Thoracic aorta (tissue), 2 donors: ENCODE measurements at regions not wholly inside any gene's neighbourhood (a gene's known extent, or its start where the extent isn't known, plus 50 kb on each side); places are given as distances from the start of the nearest gene placed in this dataset.
"Not testable (repeated sequence)": the region's sequence is repeated elsewhere in the genome, so short reads cannot be mapped to it uniquely, and the experiment has no call there.

Source experiments
- ATAC-seq: fragments of 150-250 bp; one replicate; pipeline ENCODE4 v1.8.0; 2017; ENCODE audit warnings: low read depth; ENCODE audit not compliant: insufficient number of reproducible peaks, low FRiP score
- DNase-seq: peaks from one replicate; pipeline ENCODE4 v3.0.0-alpha.2; 2020; ENCODE audit warnings: low spot score
- H3K27ac ChIP-seq, 2 donors: fragments of 200-600 bp; sonication (generic); 1 replicate in 1 of 2; 2 replicates in 1 of 2; pipeline ENCODE4 v1.5.1; 2016; ENCODE audit warnings: mild to moderate bottlenecking in 2 of 2, moderate library complexity in 2 of 2
- H3K27me3 ChIP-seq: fragments of 200-600 bp; sonication (generic); replicated peaks from 2 replicates; pipeline ENCODE4 v1.6.0; 2016; ENCODE audit warnings: mild to moderate bottlenecking; ENCODE audit not compliant: insufficient read depth
- H3K36me3 ChIP-seq: fragments of 200-600 bp; sonication (generic); one replicate; pipeline ENCODE4 v1.5.1; 2016
- H3K4me1 ChIP-seq, 2 donors: fragments of 200-600 bp; sonication (generic); 1 replicate in 1 of 2; 2 replicates in 1 of 2; pipeline versions ENCODE4 v1.5.1 to v1.6.0; 2016; ENCODE audit warnings: low read depth in 2 of 2, mild to moderate bottlenecking in 1 of 2; ENCODE audit not compliant: control insufficient read depth in 1 of 2
- H3K4me3 ChIP-seq: fragments of 200-600 bp; sonication (generic); 2 replicates; pipeline ENCODE4 v1.5.1; 2016; ENCODE audit warnings: mild to moderate bottlenecking
- H3K9me3 ChIP-seq: fragments of 200-600 bp; sonication (generic); 2 replicates; pipeline ENCODE4 v1.5.1; 2016
- CTCF ChIP-seq: fragments of 200-600 bp; sonication (generic); IDR thresholded peaks from one replicate; pipeline ENCODE4 v1.5.1; 2019; ENCODE audit warnings: antibody characterized with exemption

DNA sequence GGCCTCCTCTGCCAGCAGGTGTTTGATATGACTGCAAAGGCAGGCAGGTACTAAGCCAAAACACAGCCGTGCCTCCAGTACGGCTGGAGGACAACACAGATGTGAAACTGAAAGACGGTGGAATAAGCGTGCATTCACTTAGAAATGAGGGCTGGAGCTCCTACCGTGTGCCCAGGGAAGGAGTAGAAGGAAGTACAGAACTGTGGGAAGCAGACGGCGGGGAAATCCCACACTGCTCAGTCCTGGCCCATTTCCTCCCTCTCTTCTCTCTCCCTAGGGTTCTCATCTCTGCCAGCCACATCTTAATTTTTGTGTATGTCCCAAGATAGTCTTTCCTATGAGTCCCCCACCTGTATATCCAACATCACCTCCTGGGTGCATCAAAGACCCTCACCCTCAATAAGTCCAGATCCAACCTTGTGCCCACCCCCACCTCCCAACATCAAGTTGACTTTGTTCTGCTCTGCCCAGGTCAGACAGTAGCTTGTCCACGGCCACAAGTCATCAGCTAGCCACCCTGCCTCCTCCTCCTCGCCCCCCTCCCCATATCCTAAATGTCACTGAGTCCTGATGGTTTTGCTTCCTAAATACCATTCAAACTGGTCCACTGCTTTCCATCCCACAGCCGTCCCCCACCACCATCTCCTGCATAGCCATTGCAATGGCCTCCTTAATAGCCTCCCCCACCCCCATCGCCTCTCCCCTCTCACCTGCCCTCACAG lies 77.1 kb upstream of the RPL38 start:
- TF ChIP-seq CTCF, result no peak
- H3K9me3 ChIP-seq, result no peaks in the 10 kb centered on the region
- H3K27me3 ChIP-seq, result no peaks in the 10 kb centered on the region
- H3K4me1 ChIP-seq, result no peaks in the 10 kb centered on the region
- ATAC-seq, result no peak
- no peak for DNase-seq
- H3K27ac ChIP-seq, result no peak overlapping the region
- H3K4me3 ChIP-seq, result no peak overlapping the region
- no peaks in the 10 kb centered on the region for H3K36me3 ChIP-seq

- ATAC-seq (no peak), DNase-seq (no peak)
- no peak for TF ChIP-seq CTCF
- Histone ChIP-seq H3K27me3 (no peaks in the 10 kb centered on the region), H3K4me1 (no peaks in the 10 kb centered on the region), H3K27ac (no peak overlapping the region), H3K4me3 (no peak overlapping the region), H3K36me3 (no peaks in the 10 kb centered on the region), H3K9me3 (no peaks in the 10 kb centered on the region)
Observed at GRCh38 chr17:74126959-74127358, 76.5 kb upstream of the RPL38 start.

GRCh38 chr17:74128456-74129211 lies 74.8 kb upstream of the RPL38 start:
- H3K4me3 ChIP-seq, result no peak overlapping the region
- H3K9me3 ChIP-seq, result no peaks in the 10 kb centered on the region
- no peaks in the 10 kb centered on the region for H3K36me3 ChIP-seq
- H3K4me1 ChIP-seq, result no peaks in the 10 kb centered on the region
- ATAC-seq (no peak), DNase-seq (no peak)
- H3K27me3 ChIP-seq, result no peaks in the 10 kb centered on the region
- H3K27ac ChIP-seq, result no peak overlapping the region
- no peak for TF ChIP-seq CTCF

- not testable (repeated sequence) for H3K9me3 ChIP-seq, ATAC-seq, H3K4me3 ChIP-seq, DNase-seq, H3K27ac ChIP-seq, H3K27me3 ChIP-seq, H3K4me1 ChIP-seq, H3K36me3 ChIP-seq
Observed at GRCh38 chr17:74129800-74130199, 73.7 kb upstream of the RPL38 start.

GRCh38 chr17:74130276-74130675 lies 73.2 kb upstream of the RPL38 start:
- Histone ChIP-seq H3K36me3 (no peaks in the 10 kb centered on the region), H3K27me3 (no peaks in the 10 kb centered on the region), H3K4me1 (no peaks in the 10 kb centered on the region), H3K4me3 (no peak overlapping the region), H3K9me3 (no peaks in the 10 kb centered on the region), H3K27ac (no peak overlapping the region)
- no peak for DNase-seq
- no peak for TF ChIP-seq CTCF
- no peak for ATAC-seq
